NOMO-1 (cell line): ENCODE measurements at regions not wholly inside any gene's neighbourhood (a gene's known extent, or its start where the extent isn't known, plus 50 kb on each side); places are given as distances from the start of the nearest gene placed in this dataset.
A peak's percentile ranks its signal among the peaks of the same experiment; 100 is the strongest.
"Not testable (repeated sequence)": the region's sequence is repeated elsewhere in the genome, so short reads cannot be mapped to it uniquely, and the experiment has no call there.

Experiments
- DNase-seq, 2 experiments: peaks; one replicate each; lab custom pipeline; 2025; ENCODE audit not compliant: unreplicated experiment in 2 of 2; lab: John Stamatoyannopoulos, UW

GRCh38 chr12:91643763-91644162 lies 461.1 kb upstream of the DCN start:
- no peak for DNase-seq

- no peak for DNase-seq
These were observed 457.4 kb upstream of the DCN start for GRCh38 chr12:91640021-91640420.

GRCh38 chr12:91639327-91639726 lies 456.7 kb upstream of the DCN start:
- DNase-seq, result no peak

GRCh38 chr12:91637789-91638624 lies 455.4 kb upstream of the DCN start:
- DNase-seq, result no peak

GRCh38 chr12:91636721-91637120 lies 454.1 kb upstream of the DCN start:
- DNase-seq, result no peak

- DNase-seq, result not testable (repeated sequence)
These were observed 451.7 kb upstream of the DCN start for GRCh38 chr12:91634386-91634713.

GRCh38 chr12:91633734-91634357 lies 451.2 kb upstream of the DCN start:
- no peak for DNase-seq

- no peak for DNase-seq
These were observed 450.6 kb upstream of the DCN start for GRCh38 chr12:91633206-91633605.

GRCh38 chr12:91632042-91632786 lies 449.6 kb upstream of the DCN start:
- no peak for DNase-seq

- DNase-seq, result peak; percentile 7 to 51
These were observed 448.1 kb upstream of the DCN start for GRCh38 chr12:91630596-91631293.

GRCh38 chr12:91630083-91630482 lies 447.5 kb upstream of the DCN start:
- no peak for DNase-seq

GRCh38 chr12:91629440-91629839 lies 446.8 kb upstream of the DCN start:
- DNase-seq, result no peak

GRCh38 chr12:91628656-91629055 lies 446.0 kb upstream of the DCN start:
- DNase-seq, result no peak

GRCh38 chr12:91627225-91627624 lies 444.6 kb upstream of the DCN start:
- no peak for DNase-seq

- DNase-seq, result no peak
These were observed 440.4 kb upstream of the DCN start for GRCh38 chr12:91622981-91623380.

GRCh38 chr12:91622037-91622436 lies 439.4 kb upstream of the DCN start:
- DNase-seq, result no peak

GRCh38 chr12:91620992-91621391 lies 438.4 kb upstream of the DCN start:
- no peak for DNase-seq

- DNase-seq, result no peak
These were observed 437.8 kb upstream of the DCN start for GRCh38 chr12:91620422-91620821.

GRCh38 chr12:91618281-91618680 lies 435.7 kb upstream of the DCN start:
- DNase-seq, result no peak

- no peak for DNase-seq
These were observed 435.2 kb upstream of the DCN start for GRCh38 chr12:91617818-91618217.

- DNase-seq, result no peak
These were observed 433.8 kb upstream of the DCN start for GRCh38 chr12:91616416-91616815.
